Esophagus squamous epithelium (tissue), 4 donors: ENCODE measurements at regions not wholly inside any gene's neighbourhood (a gene's known extent, or its start where the extent isn't known, plus 50 kb on each side); places are given as distances from the start of the nearest gene placed in this dataset.

Experiments used
- POLR2A ChIP-seq, 4 donors: fragments of 450-650 bp; IDR thresholded peaks; one replicate each; pipeline ENCODE4 v1.6.1; 2017; ENCODE audit warnings: antibody characterized with exemption in 4 of 4, mild to moderate bottlenecking in 4 of 4, moderate library complexity in 3 of 4
- TF ChIP-seq, protein P1 (sequence below), 6 experiments: fragments of 450-650 bp in 4 of 6; fragments of 200-600 bp in 2 of 6; sonication (generic) in 2 of 6; IDR thresholded peaks; one replicate each; pipeline ENCODE4 v1.5.1; 2016 to 2019; ENCODE audit warnings: antibody characterized with exemption in 6 of 6, mild to moderate bottlenecking in 4 of 6, moderate library complexity in 4 of 6

DNA sequence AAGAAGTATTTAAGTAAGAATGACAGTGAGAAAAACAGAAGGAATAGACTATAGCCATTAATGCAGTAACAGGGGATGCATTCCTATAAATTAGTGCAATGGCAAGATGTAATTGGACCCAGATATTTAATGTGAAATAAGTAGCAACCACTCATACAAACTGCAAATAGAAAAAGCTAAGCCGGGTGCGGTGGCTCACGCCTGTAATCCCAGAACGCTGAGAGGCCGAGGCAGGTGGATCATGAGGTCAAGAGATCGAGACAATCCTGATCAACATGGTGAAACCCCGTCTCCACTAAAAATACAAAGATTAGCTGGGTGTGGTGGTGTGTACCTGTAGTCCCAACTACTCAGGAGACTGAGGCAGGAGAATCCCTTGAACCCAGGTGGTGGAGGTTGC lies 845.8 kb downstream of the PDHA2 start:
- TF ChIP-seq, protein P1, sequence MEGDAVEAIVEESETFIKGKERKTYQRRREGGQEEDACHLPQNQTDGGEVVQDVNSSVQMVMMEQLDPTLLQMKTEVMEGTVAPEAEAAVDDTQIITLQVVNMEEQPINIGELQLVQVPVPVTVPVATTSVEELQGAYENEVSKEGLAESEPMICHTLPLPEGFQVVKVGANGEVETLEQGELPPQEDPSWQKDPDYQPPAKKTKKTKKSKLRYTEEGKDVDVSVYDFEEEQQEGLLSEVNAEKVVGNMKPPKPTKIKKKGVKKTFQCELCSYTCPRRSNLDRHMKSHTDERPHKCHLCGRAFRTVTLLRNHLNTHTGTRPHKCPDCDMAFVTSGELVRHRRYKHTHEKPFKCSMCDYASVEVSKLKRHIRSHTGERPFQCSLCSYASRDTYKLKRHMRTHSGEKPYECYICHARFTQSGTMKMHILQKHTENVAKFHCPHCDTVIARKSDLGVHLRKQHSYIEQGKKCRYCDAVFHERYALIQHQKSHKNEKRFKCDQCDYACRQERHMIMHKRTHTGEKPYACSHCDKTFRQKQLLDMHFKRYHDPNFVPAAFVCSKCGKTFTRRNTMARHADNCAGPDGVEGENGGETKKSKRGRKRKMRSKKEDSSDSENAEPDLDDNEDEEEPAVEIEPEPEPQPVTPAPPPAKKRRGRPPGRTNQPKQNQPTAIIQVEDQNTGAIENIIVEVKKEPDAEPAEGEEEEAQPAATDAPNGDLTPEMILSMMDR (IDR thresholded peaks at IDR 0.05) = no peak
- no peak for TF ChIP-seq POLR2A (IDR thresholded peaks at IDR 0.05)
